ENCODE measurements at regions not wholly inside any gene's neighbourhood (a gene's known extent, or its start where the extent isn't known, plus 50 kb on each side); places are given as distances from the start of the nearest gene placed in this dataset.

DNA sequence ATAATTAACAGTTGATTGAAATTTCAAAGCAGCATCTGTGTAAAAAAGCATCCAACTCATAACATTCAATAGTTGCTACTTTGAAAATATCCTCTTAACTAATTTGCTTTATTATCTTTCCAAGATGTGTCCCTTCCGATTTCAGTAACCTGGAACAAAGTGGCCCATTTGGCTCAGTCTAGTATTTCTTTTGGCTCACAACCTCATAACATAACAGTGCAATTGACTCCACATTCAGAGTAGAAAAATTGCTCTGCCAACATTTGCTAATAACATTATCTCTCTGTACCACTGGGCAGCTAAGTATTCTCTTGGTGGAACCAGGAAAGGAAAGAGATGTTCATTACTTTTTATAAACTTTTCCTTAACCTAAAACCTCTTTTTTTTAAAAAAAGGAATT lies 571.1 kb upstream of the ARGLU1 start:
- TF ChIP-seq CTCF (IDR thresholded peaks at IDR 0.05; ENCODE audit: low read depth, low read length): no peak

DNA sequence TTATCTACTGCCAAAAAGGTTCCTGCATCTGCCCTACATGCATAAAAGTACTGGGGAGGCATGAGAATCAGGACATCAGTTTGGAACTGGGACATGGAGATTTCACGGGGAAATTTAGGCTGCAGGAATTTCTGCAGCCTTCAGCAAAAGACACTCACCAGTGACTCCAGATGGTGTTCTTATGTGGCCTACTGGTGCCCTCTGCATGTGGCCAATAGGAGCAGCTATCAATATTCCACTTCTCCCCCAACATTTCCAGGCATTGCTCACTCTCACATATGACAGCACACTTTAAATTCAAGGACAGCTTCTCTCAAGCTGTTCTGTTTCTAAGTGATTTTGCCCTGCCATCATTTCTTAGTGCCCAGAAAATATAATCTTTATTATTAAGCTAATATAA lies 570.5 kb upstream of the ARGLU1 start:
- POLR2A ChIA-PET: no interaction called here
- no peak overlapping the region for H3K4me3 ChIP-seq (ENCODE audit: low read depth, low read length)
- H3K9me3 ChIP-seq (ENCODE audit: control insufficient read depth, insufficient read depth, low read length): no peaks in the 10 kb centered on the region
- CTCF ChIA-PET: interaction anchor here (0.6 kb wide), 1 partner anchor 9 kb away, joined by 4 read pairs; no protein-coding TSS in a partner anchor
- no peak for DNase-seq (ENCODE audit: low read depth, low spot score)
- no peak for TF ChIP-seq CTCF (IDR thresholded peaks at IDR 0.05; ENCODE audit: low read depth, low read length)
- H3K27ac ChIP-seq (ENCODE audit: low read depth, low read length): no peak overlapping the region
- H3K27me3 ChIP-seq (ENCODE audit: control insufficient read depth, insufficient read depth, low read length): no peaks in the 10 kb centered on the region

More for the DNA sequence above, 571.1 kb upstream of the ARGLU1 start:
- DNase-seq (ENCODE audit: low read depth, low spot score): no peak
- POLR2A ChIA-PET: no interaction called here
- H3K4me3 ChIP-seq (ENCODE audit: low read depth, low read length): no peak overlapping the region
- no peaks in the 10 kb centered on the region for H3K27me3 ChIP-seq (ENCODE audit: control insufficient read depth, insufficient read depth, low read length)
- no peaks in the 10 kb centered on the region for H3K9me3 ChIP-seq (ENCODE audit: control insufficient read depth, insufficient read depth, low read length)
- CTCF ChIA-PET: no interaction called here
- H3K27ac ChIP-seq (ENCODE audit: low read depth, low read length): no peak overlapping the region

DNA sequence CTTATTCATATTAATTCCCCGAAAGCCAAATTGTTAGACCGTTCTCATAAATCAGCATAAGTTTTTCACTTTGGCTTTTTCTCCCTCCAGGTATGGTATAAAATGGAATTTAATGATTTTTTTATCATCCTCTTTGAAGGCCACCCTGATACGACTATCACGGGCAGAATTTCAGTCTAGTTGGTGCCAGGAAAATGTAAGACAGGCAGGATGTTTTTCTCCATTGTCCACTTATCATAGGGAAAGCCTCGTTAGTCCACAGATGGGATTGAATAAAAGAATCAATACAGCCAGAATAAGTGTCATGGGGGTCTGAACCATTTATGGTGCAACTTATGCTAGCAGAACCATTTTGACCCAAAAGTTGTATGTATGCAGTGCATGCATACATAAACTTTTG lies 566.0 kb upstream of the ARGLU1 start:
- TF ChIP-seq CTCF (IDR thresholded peaks at IDR 0.05; ENCODE audit: low read depth, low read length): no peak
- POLR2A ChIA-PET: no interaction called here
- CTCF ChIA-PET: no interaction called here
- no peak for DNase-seq (ENCODE audit: low read depth, low spot score)
- Histone ChIP-seq H3K9me3 (ENCODE audit: control insufficient read depth, insufficient read depth, low read length) (no peaks in the 10 kb centered on the region), H3K27ac (ENCODE audit: low read depth, low read length) (no peak overlapping the region), H3K27me3 (ENCODE audit: control insufficient read depth, insufficient read depth, low read length) (no peaks in the 10 kb centered on the region), H3K4me3 (ENCODE audit: low read depth, low read length) (no peak overlapping the region)

DNA sequence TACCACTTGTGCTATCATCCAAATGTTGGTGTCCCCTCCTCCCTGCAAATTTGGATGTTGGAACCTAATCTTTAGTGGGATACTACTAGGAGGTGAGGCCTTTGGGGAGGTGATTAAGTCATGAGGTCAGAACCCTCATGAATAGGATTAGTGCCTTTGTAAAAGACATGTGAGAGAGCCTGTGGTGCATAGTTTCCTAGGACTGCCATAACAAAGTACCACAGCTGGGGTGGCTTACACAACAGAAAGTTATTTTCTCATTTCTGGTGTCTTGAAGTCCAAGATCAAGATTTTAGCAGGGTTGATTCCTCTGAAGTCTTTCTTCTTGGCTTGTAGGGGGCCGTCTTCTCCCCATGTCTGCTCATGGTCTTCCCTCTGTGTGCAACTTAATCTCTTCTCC lies 562.6 kb upstream of the ARGLU1 start:
- CTCF ChIA-PET: interaction anchor here (1.1 kb wide), 1 partner anchor 15 kb away, joined by 3 read pairs; no protein-coding TSS in a partner anchor
- no peak for TF ChIP-seq CTCF (IDR thresholded peaks at IDR 0.05; ENCODE audit: low read depth, low read length)
- no peak for DNase-seq (ENCODE audit: low read depth, low spot score)

DNA sequence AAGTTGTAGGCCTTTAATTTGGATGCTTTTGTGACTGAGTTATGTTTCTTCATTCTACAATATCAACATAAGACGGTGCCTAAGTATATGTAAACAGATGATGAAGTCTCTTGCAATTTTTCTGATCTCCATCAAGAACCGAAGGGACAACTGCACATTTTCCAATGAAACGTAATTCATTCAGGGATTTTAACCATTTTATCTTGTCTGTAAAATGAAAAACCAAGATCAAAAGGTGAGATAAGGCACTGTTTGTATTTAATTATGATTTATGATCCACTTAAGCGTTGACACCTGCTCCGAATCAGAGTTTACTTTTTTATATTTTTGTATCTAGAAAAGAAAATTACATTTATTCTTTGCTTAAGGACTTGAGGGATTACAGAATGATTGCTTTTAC lies 556.8 kb upstream of the ARGLU1 start:
- TF ChIP-seq CTCF (IDR thresholded peaks at IDR 0.05; ENCODE audit: low read depth, low read length): no peak
- Histone ChIP-seq H3K27me3 (ENCODE audit: control insufficient read depth, insufficient read depth, low read length) (no peaks in the 10 kb centered on the region), H3K4me3 (ENCODE audit: low read depth, low read length) (no peak overlapping the region), H3K27ac (ENCODE audit: low read depth, low read length) (no peak overlapping the region), H3K9me3 (ENCODE audit: control insufficient read depth, insufficient read depth, low read length) (no peaks in the 10 kb centered on the region)
- DNase-seq (ENCODE audit: low read depth, low spot score): no peak
- POLR2A ChIA-PET: no interaction called here
- CTCF ChIA-PET: interaction anchor here (1.0 to 1.5 kb wide), 7 partner anchors 205 to 550 kb away, joined by 3 to 6 read pairs (median 3); no protein-coding TSS in a partner anchor

More for the DNA sequence above, 562.6 kb upstream of the ARGLU1 start:
- no peak overlapping the region for H3K4me3 ChIP-seq (ENCODE audit: low read depth, low read length)
- no peak overlapping the region for H3K27ac ChIP-seq (ENCODE audit: low read depth, low read length)
- H3K9me3 ChIP-seq (ENCODE audit: control insufficient read depth, insufficient read depth, low read length): no peaks in the 10 kb centered on the region
- POLR2A ChIA-PET: no interaction called here
- no peaks in the 10 kb centered on the region for H3K27me3 ChIP-seq (ENCODE audit: control insufficient read depth, insufficient read depth, low read length)
